Testis (tissue), 2 donors: ENCODE measurements at regions not wholly inside any gene's neighbourhood (a gene's known extent, or its start where the extent isn't known, plus 50 kb on each side); places are given as distances from the start of the nearest gene placed in this dataset.

ENCODE experiments used
- DNase-seq: peaks from one replicate; pipeline ENCODE4 v3.0.0-alpha.2; 2019
- H3K27ac ChIP-seq, 2 donors: fragments of 200-600 bp; sonication (generic); one replicate each; pipeline ENCODE4 v1.5.1; 2019
- H3K27me3 ChIP-seq: fragments of 200-600 bp; sonication (generic); one replicate; pipeline ENCODE4 v1.5.1; 2019
- H3K36me3 ChIP-seq: fragments of 200-600 bp; sonication (generic); one replicate; pipeline ENCODE4 v1.5.1; 2017; ENCODE audit warnings: low read depth; ENCODE audit errors: missing control alignments
- H3K4me1 ChIP-seq: fragments of 200-600 bp; sonication (generic); one replicate; pipeline ENCODE4 v1.5.1; 2019
- H3K4me3 ChIP-seq, 2 donors: fragments of 200-600 bp; sonication (generic); one replicate each; pipeline ENCODE4 v1.5.1; 2017 to 2019
- H3K9me3 ChIP-seq: fragments of 200-600 bp; sonication (generic); one replicate; pipeline ENCODE4 v1.5.1; 2017
- POLR2A ChIP-seq: fragments of 450-650 bp; IDR thresholded peaks from one replicate; pipeline ENCODE4 v1.6.1; 2017; ENCODE audit warnings: antibody characterized with exemption, mild to moderate bottlenecking, moderate library complexity
- WGBS, 2 donors: methylation state at CpG; one replicate each; pipeline ENCODE4 v1.1.5; 2018; 5-methylcytosine and 5-hydroxymethylcytosine counted together
- intact Hi-C: fragments of 100-400 bp; cut with DNase I; formaldehyde crosslinking; loops from one replicate; pipeline ENCODE4 v1.15.1; 2023; ENCODE audit warnings: low total_unique reads
- TF ChIP-seq, protein P1 (sequence below), 3 experiments: fragments of 450-650 bp in 2 of 3; fragments of 200-600 bp in 1 of 3; sonication (generic) in 1 of 3; IDR thresholded peaks; one replicate each; pipeline ENCODE4 v1.5.1; 2016 to 2019; ENCODE audit warnings: antibody characterized with exemption in 3 of 3, mild to moderate bottlenecking in 2 of 3, moderate library complexity in 1 of 3

DNA sequence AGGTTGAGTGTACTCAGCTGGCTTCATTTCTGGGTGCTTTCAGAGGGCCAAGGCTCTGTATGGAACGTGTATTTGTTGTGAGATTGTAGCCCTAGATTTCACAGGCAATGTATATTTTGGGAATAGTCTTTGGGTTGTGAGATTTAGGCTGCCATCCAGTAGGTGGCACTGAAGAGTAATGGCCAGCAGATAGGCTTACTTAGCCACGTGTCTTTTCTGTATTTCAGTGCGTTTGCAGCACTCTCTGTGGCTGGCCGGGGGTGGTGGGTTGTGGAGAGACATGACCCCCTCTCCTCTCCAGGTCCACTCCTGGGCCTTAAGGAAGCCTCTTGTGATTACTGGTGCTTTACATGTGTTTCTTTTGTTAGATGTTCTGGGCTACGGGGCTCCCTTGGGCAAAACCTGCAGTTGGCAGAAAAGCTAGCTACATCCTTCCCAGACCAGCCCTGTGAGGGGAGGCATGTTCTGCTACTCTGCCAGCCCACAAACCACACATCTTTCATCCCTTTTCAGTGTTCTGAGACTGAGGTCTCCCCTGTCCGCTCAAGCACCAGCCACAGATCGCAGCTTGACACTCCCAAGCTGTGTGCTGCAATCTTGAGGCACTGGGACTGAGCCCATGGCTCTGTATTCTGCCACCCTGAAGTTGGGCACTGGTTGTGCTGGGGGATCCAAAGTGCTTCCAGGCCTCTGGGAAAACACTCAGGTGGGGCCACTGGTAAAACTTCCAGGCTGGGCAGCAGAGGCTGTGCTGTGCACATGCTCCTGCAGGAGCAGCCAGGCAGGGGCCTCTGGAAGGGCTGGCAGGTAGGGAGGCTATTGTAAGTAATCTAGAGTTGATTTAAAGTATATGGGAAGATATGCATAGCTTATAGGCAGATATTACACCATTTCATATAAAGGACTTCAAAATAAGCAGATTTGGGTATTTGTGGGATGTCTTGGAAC lies 1096.8 kb upstream of the PCDH20 start:
- intact Hi-C loops = no loop called here
- peak; percentile 61 for DNase-seq
- Histone ChIP-seq H3K27me3 (no peaks in the 10 kb centered on the region), H3K36me3 (no peaks in the 10 kb centered on the region), H3K27ac (no peak overlapping the region), H3K4me1 (no peaks in the 10 kb centered on the region), H3K9me3 (no peaks in the 10 kb centered on the region), H3K4me3 (no peak overlapping the region)
- WGBS, 2 donors = 50 to 52% methylated on average over 7 of the region's 7 CpGs
- no peak for TF ChIP-seq POLR2A
- TF ChIP-seq, protein P1, sequence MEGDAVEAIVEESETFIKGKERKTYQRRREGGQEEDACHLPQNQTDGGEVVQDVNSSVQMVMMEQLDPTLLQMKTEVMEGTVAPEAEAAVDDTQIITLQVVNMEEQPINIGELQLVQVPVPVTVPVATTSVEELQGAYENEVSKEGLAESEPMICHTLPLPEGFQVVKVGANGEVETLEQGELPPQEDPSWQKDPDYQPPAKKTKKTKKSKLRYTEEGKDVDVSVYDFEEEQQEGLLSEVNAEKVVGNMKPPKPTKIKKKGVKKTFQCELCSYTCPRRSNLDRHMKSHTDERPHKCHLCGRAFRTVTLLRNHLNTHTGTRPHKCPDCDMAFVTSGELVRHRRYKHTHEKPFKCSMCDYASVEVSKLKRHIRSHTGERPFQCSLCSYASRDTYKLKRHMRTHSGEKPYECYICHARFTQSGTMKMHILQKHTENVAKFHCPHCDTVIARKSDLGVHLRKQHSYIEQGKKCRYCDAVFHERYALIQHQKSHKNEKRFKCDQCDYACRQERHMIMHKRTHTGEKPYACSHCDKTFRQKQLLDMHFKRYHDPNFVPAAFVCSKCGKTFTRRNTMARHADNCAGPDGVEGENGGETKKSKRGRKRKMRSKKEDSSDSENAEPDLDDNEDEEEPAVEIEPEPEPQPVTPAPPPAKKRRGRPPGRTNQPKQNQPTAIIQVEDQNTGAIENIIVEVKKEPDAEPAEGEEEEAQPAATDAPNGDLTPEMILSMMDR (IDR thresholded peaks at IDR 0.05) = peak; percentile 49 to 57 (median 52)

DNA sequence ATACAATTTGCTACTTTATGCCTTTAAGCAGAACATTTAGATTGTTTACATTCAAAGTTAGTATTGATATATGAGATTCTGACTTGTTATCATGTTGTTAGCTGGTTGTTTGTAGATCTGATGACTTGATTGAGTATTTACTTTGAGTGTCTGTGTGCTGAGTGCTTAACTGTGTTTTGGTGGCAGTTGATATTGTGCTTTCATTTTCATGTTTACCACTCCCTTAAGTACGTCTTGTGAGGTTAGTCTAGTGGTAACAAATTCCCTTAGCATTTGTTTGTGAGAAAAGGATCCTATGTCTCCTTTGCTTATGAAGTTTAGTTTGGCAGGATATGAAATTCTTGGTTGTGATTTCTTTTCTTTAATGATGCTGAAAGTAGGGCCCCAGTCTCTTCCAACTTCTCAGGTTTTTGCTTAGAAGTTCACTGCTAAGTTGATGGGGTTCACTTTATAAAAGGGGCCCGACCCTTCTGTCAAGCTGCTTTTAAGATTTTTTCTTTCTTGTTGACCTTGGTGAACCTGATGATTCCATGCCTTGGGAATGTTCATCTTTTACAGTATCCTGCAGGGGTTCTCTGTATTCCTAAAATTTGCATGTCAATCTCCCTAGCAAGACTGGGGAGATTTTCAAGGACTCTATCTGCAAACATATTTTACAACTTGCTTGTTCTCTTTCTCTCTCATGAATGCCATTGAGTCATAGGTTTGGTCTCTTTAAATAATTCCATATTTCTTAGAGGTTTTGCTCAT lies 1095.4 kb upstream of the PCDH20 start:
- Histone ChIP-seq H3K27me3 (no peaks in the 10 kb centered on the region), H3K4me3 (no peak overlapping the region), H3K4me1 (no peaks in the 10 kb centered on the region), H3K27ac (no peak overlapping the region), H3K9me3 (no peaks in the 10 kb centered on the region), H3K36me3 (no peaks in the 10 kb centered on the region)
- 54 to 68% methylated on average over 2 of the region's 2 CpGs for WGBS, 2 donors
- DNase-seq = no peak
- intact Hi-C loops = no loop called here
- TF ChIP-seq, protein P1 (IDR thresholded peaks at IDR 0.05) = no peak
- no peak for TF ChIP-seq POLR2A

DNA sequence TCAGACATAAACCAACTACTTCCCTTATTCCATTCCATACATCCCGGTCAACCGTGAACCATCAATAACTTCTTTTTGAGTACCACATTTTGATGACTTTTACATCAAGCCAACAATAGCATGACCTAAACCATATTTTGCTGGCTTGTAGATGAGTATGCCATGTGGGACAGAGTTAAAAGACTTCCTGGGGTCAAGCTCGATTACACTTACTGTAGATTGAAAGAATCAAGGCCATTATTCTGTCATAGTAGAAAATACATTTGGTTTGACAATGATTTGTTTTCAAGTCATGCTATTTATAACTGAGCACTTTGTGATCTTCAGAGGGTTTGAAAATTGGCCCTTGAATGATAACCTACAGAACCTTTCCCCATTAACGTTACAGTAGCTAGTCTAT lies 1086.9 kb upstream of the PCDH20 start:
- Histone ChIP-seq H3K4me1 (no peaks in the 10 kb centered on the region), H3K4me3 (no peak overlapping the region), H3K36me3 (no peaks in the 10 kb centered on the region), H3K27me3 (no peaks in the 10 kb centered on the region), H3K27ac (no peak overlapping the region), H3K9me3 (no peaks in the 10 kb centered on the region)
- TF ChIP-seq, protein P1 (IDR thresholded peaks at IDR 0.05) = no peak
- no peak for TF ChIP-seq POLR2A
- DNase-seq = no peak
- 66 to 85% methylated on average over 4 of the region's 4 CpGs for WGBS, 2 donors
- intact Hi-C loops = no loop called here

DNA sequence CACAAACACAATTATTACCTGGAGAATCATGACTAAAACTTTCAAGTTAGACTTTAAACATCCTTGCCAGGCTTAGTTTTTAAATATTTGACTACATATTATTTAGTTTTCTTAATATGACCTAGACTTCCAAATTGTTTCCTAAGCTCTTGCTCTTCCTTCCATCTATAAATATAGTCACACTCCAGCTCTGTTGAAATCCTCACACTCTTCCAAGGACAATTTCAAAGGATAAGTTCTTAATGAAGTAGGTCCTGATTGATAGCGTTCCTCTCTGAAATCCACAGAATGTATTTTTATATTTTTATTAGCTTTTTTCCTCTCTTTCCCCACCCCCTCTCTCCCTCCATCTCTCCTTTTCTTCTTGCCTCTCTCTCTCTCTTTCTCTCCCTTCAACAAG lies 1074.1 kb upstream of the PCDH20 start:
- WGBS, 2 donors = 59 to 67% methylated on average over 1 of the region's 1 CpG
- intact Hi-C loops = no loop called here
- Histone ChIP-seq H3K4me1 (no peaks in the 10 kb centered on the region), H3K4me3 (no peak overlapping the region), H3K27me3 (no peaks in the 10 kb centered on the region), H3K27ac (no peak overlapping the region), H3K36me3 (no peaks in the 10 kb centered on the region), H3K9me3 (no peaks in the 10 kb centered on the region)
- TF ChIP-seq, protein P1 (IDR thresholded peaks at IDR 0.05) = no peak
- TF ChIP-seq POLR2A = no peak
- no peak for DNase-seq
